Mucosa of rectum (tissue), 2 donors: ENCODE measurements at regions not wholly inside any gene's neighbourhood (a gene's known extent, or its start where the extent isn't known, plus 50 kb on each side); places are given as distances from the start of the nearest gene placed in this dataset.

ENCODE experiments used
- H3K27ac ChIP-seq, 2 donors: one replicate each; pipeline ENCODE4 v1.7.0; 2013; ENCODE audit warnings: inconsistent platforms in 2 of 2, low read depth in 2 of 2, low read length in 2 of 2
- H3K27me3 ChIP-seq, 2 donors: one replicate each; pipeline ENCODE4 v1.7.0; 2013; ENCODE audit warnings: low read length in 2 of 2; ENCODE audit not compliant: control insufficient read depth in 2 of 2, insufficient read depth in 2 of 2
- H3K36me3 ChIP-seq, 2 donors: one replicate each; pipeline ENCODE4 v1.7.0; 2013; ENCODE audit warnings: low read length in 2 of 2; ENCODE audit not compliant: control insufficient read depth in 2 of 2, insufficient read depth in 2 of 2
- H3K4me1 ChIP-seq, 2 donors: one replicate each; pipeline ENCODE4 v1.7.0; 2013; ENCODE audit warnings: low read length in 2 of 2, mild to moderate bottlenecking in 1 of 2; ENCODE audit not compliant: control insufficient read depth in 2 of 2, insufficient read depth in 2 of 2
- H3K4me3 ChIP-seq, 2 donors: one replicate each; pipeline ENCODE4 v1.7.0; 2013; ENCODE audit warnings: low read length in 2 of 2
- H3K9ac ChIP-seq, 2 donors: one replicate each; pipeline ENCODE4 v1.7.0; 2013; ENCODE audit warnings: low read length in 2 of 2, low read depth in 1 of 2, mild to moderate bottlenecking in 1 of 2
- H3K9me3 ChIP-seq, 2 donors: one replicate each; pipeline ENCODE4 v1.7.0; 2013; ENCODE audit warnings: low read length in 2 of 2; ENCODE audit not compliant: control insufficient read depth in 2 of 2
- donor health status: healthy.
- donor health status: Normal muscosa, but diverticular disease.

DNA sequence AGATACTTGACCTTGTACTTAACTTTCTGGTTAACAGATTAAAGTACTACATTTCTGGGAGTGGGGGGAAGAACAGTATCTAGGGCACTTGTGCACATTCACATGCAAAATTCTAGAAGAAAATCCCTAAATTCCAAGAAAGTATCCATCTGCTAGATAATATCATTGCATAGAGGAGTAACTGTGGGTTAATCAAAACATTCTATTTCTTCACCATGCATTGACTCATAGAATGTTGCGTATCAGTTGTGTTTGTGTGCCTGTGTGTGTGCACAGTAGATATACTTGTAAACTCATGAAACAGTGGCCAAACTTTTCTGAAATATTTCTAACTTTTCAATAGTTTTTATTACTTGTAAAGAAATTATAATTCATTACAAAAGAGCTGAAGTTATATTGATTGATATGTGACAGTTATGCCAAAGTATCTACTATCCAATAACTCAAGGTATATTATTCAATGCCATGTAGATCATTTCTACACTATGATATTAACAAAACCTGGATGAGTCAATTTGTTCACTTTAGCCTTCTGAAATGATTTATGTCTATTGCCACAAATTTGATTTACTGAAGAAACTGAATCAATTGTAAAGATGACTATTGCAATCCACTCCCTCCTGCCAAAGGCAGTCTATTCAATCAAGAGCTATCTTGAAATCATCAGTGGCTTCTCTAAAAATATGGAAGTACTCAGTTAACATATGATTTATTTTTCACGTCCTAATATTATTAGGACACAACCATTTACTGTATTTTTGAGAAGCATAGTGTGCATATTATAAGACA is 756.7 kb upstream of the ARGLU1 start:
- Histone ChIP-seq H3K27ac (no peak overlapping the region), H3K4me1 (no peaks in the 10 kb centered on the region), H3K9ac (no peak overlapping the region), H3K36me3 (no peaks in the 10 kb centered on the region), H3K9me3 (no peaks in the 10 kb centered on the region), H3K27me3 (no peaks in the 10 kb centered on the region), H3K4me3 (no peak overlapping the region)

- Histone ChIP-seq H3K4me1 (no peaks in the 10 kb centered on the region), H3K4me3 (no peak overlapping the region), H3K9me3 (no peaks in the 10 kb centered on the region), H3K27me3 (no peaks in the 10 kb centered on the region), H3K27ac (no peak overlapping the region), H3K9ac (no peak overlapping the region), H3K36me3 (no peaks in the 10 kb centered on the region)
Observed at GRCh38 chr13:107322228-107322627, 754.3 kb upstream of the ARGLU1 start.

DNA sequence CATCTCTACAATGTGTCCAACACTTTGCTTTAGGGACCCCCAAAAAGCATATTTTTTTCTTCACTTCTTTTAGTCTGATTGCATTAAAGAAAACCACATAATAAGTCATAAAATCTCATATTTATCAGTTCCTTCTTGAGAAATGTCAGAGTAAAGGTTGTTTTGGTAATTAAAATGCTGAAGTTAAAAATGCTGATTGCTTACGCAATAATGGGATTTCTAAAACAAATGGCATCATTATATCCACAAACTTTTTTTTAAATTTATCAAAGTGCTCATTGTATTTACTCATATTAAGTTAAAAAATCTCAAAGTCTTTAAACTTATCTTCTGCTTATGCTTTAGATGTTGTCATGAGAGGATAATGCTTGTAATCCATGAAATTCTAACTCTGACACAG is 737.2 kb upstream of the ARGLU1 start:
- Histone ChIP-seq H3K4me3 (no peak overlapping the region), H3K9ac (no peak overlapping the region), H3K9me3 (no peaks in the 10 kb centered on the region), H3K36me3 (no peaks in the 10 kb centered on the region), H3K27me3 (no peaks in the 10 kb centered on the region), H3K27ac (no peak overlapping the region), H3K4me1 (no peaks in the 10 kb centered on the region)

- H3K27ac ChIP-seq = no peak overlapping the region
Observed at GRCh38 chr13:107301724-107302374, 733.9 kb upstream of the ARGLU1 start.

DNA sequence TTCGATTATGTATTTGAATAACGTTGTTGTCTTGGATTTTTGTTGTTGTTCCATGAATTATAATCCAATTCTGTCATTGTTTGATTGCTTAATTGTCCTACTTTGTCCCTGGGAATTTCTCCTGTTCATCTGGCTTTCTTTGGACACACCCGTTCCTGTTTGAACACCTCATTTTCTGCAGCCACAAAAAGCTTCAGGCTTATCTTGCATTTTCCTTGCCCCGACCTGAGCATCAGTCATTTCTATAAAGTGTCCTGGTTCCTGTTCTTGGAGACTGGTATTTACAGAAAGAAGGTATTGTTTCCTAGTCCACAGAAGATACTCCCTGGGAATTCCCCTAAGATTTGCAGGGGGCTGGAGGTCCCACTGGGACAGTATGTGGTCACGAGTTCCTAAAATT is 731.8 kb upstream of the ARGLU1 start:
- Histone ChIP-seq H3K4me3 (no peak overlapping the region), H3K9ac (no peak overlapping the region), H3K27ac (no peak overlapping the region), H3K4me1 (no peaks in the 10 kb centered on the region), H3K27me3 (no peaks in the 10 kb centered on the region), H3K36me3 (no peaks in the 10 kb centered on the region), H3K9me3 (no peaks in the 10 kb centered on the region)

More at GRCh38 chr13:107301724-107302374, 733.9 kb upstream of the ARGLU1 start:
- Histone ChIP-seq H3K4me3 (no peak overlapping the region), H3K9me3 (no peaks in the 10 kb centered on the region), H3K27me3 (no peaks in the 10 kb centered on the region), H3K36me3 (no peaks in the 10 kb centered on the region), H3K9ac (no peak overlapping the region), H3K4me1 (no peaks in the 10 kb centered on the region)

DNA sequence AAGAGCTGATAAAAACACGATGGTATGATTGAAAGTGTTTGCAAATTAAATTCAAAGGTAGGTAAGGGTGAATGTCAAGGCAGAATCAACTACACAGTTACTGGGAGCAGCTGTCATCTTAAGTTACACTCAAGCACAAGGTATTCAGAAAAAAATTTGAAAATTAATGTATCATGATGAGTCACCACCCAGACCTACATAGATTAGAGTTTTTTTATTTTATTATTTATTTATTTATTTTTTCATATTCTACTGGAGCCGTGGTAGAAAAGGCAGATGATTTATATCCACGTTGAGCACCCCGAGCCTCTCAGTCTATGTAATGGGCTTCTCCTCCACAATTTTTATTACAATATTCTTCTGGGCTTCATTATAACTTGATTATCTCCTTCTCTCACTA is 728.9 kb upstream of the ARGLU1 start:
- Histone ChIP-seq H3K9me3 (no peaks in the 10 kb centered on the region), H3K27me3 (no peaks in the 10 kb centered on the region), H3K4me1 (no peaks in the 10 kb centered on the region), H3K4me3 (no peak overlapping the region), H3K9ac (no peak overlapping the region), H3K36me3 (no peaks in the 10 kb centered on the region), H3K27ac (no peak overlapping the region)

DNA sequence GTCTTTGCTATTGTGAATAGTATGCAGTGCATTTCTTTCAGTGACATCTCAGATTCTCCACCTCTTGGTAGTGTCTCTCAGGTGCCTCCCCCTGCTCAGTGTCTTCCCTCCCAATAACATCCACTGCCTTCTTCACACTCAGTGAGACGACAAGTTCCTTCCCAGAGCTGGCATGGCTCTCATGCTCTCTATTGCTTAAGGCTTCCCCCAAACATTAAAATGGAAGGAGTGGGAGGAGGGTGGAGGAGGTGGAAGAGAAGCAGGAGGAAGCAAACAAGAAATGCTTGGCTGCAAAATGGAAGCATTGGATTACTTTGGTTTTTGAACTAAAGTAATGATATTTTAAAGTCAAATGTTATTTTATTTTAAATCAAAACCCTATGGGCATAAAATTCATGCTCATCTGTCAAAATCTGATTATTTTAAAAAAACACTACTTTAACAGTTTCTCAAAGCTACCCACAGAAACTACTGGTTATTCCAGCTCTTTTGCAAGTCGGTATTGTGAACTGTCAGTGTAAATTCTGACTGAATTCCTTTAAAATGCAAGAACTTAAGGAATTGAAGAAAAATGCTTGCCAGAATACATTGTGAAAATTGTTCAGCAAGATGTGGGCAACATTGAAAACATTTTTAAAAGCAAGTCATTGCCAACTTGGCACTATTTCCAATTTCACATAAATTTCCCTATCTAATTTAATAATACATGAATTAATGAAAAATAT is 727.6 kb upstream of the ARGLU1 start:
- Histone ChIP-seq H3K36me3 (no peaks in the 10 kb centered on the region), H3K27me3 (no peaks in the 10 kb centered on the region), H3K4me1 (no peaks in the 10 kb centered on the region), H3K4me3 (no peak overlapping the region), H3K9me3 (no peaks in the 10 kb centered on the region), H3K27ac (no peak overlapping the region), H3K9ac (no peak overlapping the region)

GRCh38 chr13:107293924-107294323 is 726.0 kb upstream of the ARGLU1 start:
- H3K9ac ChIP-seq = no peak overlapping the region
- H3K27me3 ChIP-seq = no peaks in the 10 kb centered on the region
- no peaks in the 10 kb centered on the region for H3K4me1 ChIP-seq
- no peaks in the 10 kb centered on the region for H3K36me3 ChIP-seq
- no peaks in the 10 kb centered on the region for H3K9me3 ChIP-seq
- H3K4me3 ChIP-seq = no peak overlapping the region
- no peak overlapping the region for H3K27ac ChIP-seq

DNA sequence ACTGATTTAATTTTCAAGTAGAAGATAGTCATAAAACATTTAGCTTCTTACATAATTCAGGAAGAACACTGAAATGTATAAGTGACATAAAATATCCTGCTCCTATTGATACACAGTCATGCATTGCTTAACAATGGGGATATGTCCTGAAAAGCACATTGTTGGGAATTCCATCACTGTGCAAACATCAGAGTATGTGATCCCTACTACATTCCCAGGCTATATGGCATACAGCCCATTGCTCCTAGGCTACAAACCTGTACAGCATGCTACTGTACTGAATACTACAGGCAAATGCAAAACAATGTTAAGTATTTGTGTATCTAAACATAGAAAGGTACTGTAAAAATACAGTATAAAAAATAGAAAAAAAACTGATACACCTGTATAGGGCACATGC is 723.9 kb upstream of the ARGLU1 start:
- Histone ChIP-seq H3K4me1 (no peaks in the 10 kb centered on the region), H3K27ac (no peak overlapping the region), H3K36me3 (no peaks in the 10 kb centered on the region), H3K9me3 (no peaks in the 10 kb centered on the region), H3K27me3 (no peaks in the 10 kb centered on the region), H3K4me3 (no peak overlapping the region), H3K9ac (no peak overlapping the region)

- Histone ChIP-seq H3K27me3 (no peaks in the 10 kb centered on the region), H3K36me3 (no peaks in the 10 kb centered on the region), H3K4me3 (no peak overlapping the region), H3K9me3 (no peaks in the 10 kb centered on the region), H3K4me1 (no peaks in the 10 kb centered on the region), H3K9ac (no peak overlapping the region), H3K27ac (no peak overlapping the region)
Observed at GRCh38 chr13:107289540-107289939, 721.6 kb upstream of the ARGLU1 start.
